H9 (cell line): ENCODE measurements at regions not wholly inside any gene's neighbourhood (a gene's known extent, or its start where the extent isn't known, plus 50 kb on each side); places are given as distances from the start of the nearest gene placed in this dataset.

Experiments used
- DNase-seq: peaks from one replicate; pipeline ENCODE4 v3.0.0-alpha.2; 2017
- H2AFZ ChIP-seq: one replicate; pipeline ENCODE4 v1.6.1; 2013; ENCODE audit warnings: mild to moderate bottlenecking, low read length, control low read depth, moderate library complexity
- H2AK5ac ChIP-seq: 2 replicates; pipeline ENCODE4 v1.6.1; 2013; ENCODE audit warnings: low read length, control low read depth, mixed read lengths; ENCODE audit not compliant: insufficient read length
- H2BK120ac ChIP-seq: one replicate; pipeline ENCODE4 v1.6.1; 2013; ENCODE audit warnings: low read depth, mild to moderate bottlenecking, low read length, control low read depth, inconsistent platforms; ENCODE audit not compliant: poor library complexity, severe bottlenecking
- H2BK12ac ChIP-seq: 2 replicates; pipeline ENCODE4 v1.6.1; 2013; ENCODE audit warnings: low read length, control low read depth, mixed read lengths, low read depth; ENCODE audit not compliant: insufficient read length
- H2BK15ac ChIP-seq: 2 replicates; pipeline ENCODE4 v1.6.1; 2013; ENCODE audit warnings: low read depth, low read length, control low read depth
- H2BK20ac ChIP-seq: one replicate; pipeline ENCODE4 v1.6.1; 2013; ENCODE audit warnings: low read depth, mild to moderate bottlenecking, low read length, control low read depth, inconsistent platforms; ENCODE audit not compliant: poor library complexity, severe bottlenecking
- H2BK5ac ChIP-seq: 2 replicates; pipeline ENCODE4 v1.6.1; 2013; ENCODE audit warnings: low read length, control low read depth, mixed read lengths; ENCODE audit not compliant: insufficient read length
- H3K14ac ChIP-seq: 2 replicates; pipeline ENCODE4 v1.6.1; 2013; ENCODE audit warnings: low read length, control low read depth; ENCODE audit not compliant: insufficient read depth
- H3K18ac ChIP-seq: 2 replicates; pipeline ENCODE4 v1.6.1; 2013; ENCODE audit warnings: low read depth, mild to moderate bottlenecking, mixed read lengths, low read length, control low read depth; ENCODE audit not compliant: insufficient read length
- H3K23ac ChIP-seq: 2 replicates; pipeline ENCODE4 v1.6.1; 2013; ENCODE audit warnings: low read length, control low read depth, mixed read lengths, low read depth; ENCODE audit not compliant: insufficient read length
- H3K23me2 ChIP-seq: 2 replicates; pipeline ENCODE4 v1.6.1; 2013; ENCODE audit warnings: low read depth, mild to moderate bottlenecking, mixed read lengths, low read length, control low read depth; ENCODE audit not compliant: insufficient read length, poor library complexity, severe bottlenecking
- H3K27ac ChIP-seq: 2 replicates; pipeline ENCODE4 v1.5.1; 2013; ENCODE audit warnings: low read length, control low read depth, mixed read lengths, low read depth; ENCODE audit not compliant: insufficient read length
- H3K27me3 ChIP-seq: 2 replicates; pipeline ENCODE4 v1.6.1; 2013; ENCODE audit warnings: low read length, control low read depth, inconsistent platforms; ENCODE audit not compliant: insufficient read depth
- H3K4ac ChIP-seq: 2 replicates; pipeline ENCODE4 v1.6.1; 2013; ENCODE audit warnings: low read depth, mild to moderate bottlenecking, control low read depth, inconsistent platforms, low read length, moderate library complexity
- H3K4me1 ChIP-seq: 2 replicates; pipeline ENCODE4 v1.6.1; 2013; ENCODE audit warnings: low read length, control low read depth, inconsistent platforms; ENCODE audit not compliant: insufficient read depth
- H3K4me2 ChIP-seq: 2 replicates; pipeline ENCODE4 v1.6.1; 2013; ENCODE audit warnings: low read length, control low read depth, mixed read lengths; ENCODE audit not compliant: insufficient read length, insufficient read depth
- H3K56ac ChIP-seq: 2 replicates; pipeline ENCODE4 v1.6.1; 2013; ENCODE audit warnings: low read depth, mild to moderate bottlenecking, mixed read lengths, low read length, control low read depth; ENCODE audit not compliant: insufficient read length
- H3K79me1 ChIP-seq: 2 replicates; pipeline ENCODE4 v1.6.1; 2013; ENCODE audit warnings: low read depth, mild to moderate bottlenecking, moderate library complexity, low read length, control low read depth, inconsistent platforms; ENCODE audit not compliant: insufficient read depth, poor library complexity, severe bottlenecking
- H3K79me2 ChIP-seq: 2 replicates; pipeline ENCODE4 v1.6.1; 2013; ENCODE audit warnings: low read length, control low read depth, inconsistent platforms; ENCODE audit not compliant: insufficient read depth
- H3K9ac ChIP-seq: 2 replicates; pipeline ENCODE4 v1.6.1; 2013; ENCODE audit warnings: low read length, control low read depth, mixed read lengths; ENCODE audit not compliant: insufficient read length; ENCODE audit errors: extremely low read depth
- H3K9me3 ChIP-seq: one replicate; pipeline ENCODE4 v1.6.1; 2013; ENCODE audit warnings: low read depth, low read length, inconsistent platforms; ENCODE audit not compliant: control insufficient read depth
- H3T11ph ChIP-seq: one replicate; pipeline ENCODE4 v1.6.1; 2013; ENCODE audit warnings: mild to moderate bottlenecking, low read length, control low read depth, inconsistent platforms
- H4K20me1 ChIP-seq: one replicate; pipeline ENCODE4 v1.6.1; 2013; ENCODE audit not compliant: control insufficient read depth, insufficient read length, insufficient read depth
- H4K5ac ChIP-seq: 2 replicates; pipeline ENCODE4 v1.6.1; 2013; ENCODE audit warnings: low read depth, mild to moderate bottlenecking, mixed read lengths, low read length, control low read depth; ENCODE audit not compliant: insufficient read length
- H4K8ac ChIP-seq: replicated peaks from 2 replicates; pipeline ENCODE4 v1.6.1; 2013; ENCODE audit warnings: low read length, control low read depth, mixed read lengths, low read depth; ENCODE audit not compliant: insufficient read length
- H4K91ac ChIP-seq: 2 replicates; pipeline ENCODE4 v1.6.1; 2013; ENCODE audit warnings: low read depth, mild to moderate bottlenecking, moderate library complexity, mixed read lengths, low read length, control low read depth; ENCODE audit not compliant: insufficient read length
- H3K27ac Mint-ChIP-seq, 3 experiments: 2 replicates in 2 of 3; 3 replicates in 1 of 3; pipeline ENCODE4 v1.8.0; 2020 to 2021; ENCODE audit warnings: mixed read lengths in 3 of 3, mild to moderate bottlenecking in 1 of 3, moderate library complexity in 1 of 3
- H3K27me3 Mint-ChIP-seq: 2 replicates; pipeline ENCODE4 v1.8.0; 2021; ENCODE audit warnings: low read depth, mild to moderate bottlenecking, moderate library complexity, mixed read lengths
- H3K36me3 Mint-ChIP-seq, 3 experiments: 2 replicates in 2 of 3; 3 replicates in 1 of 3; pipeline ENCODE4 v1.8.0; 2020 to 2021; ENCODE audit warnings: low read depth in 3 of 3, mixed read lengths in 3 of 3; ENCODE audit not compliant: insufficient read depth in 1 of 3
- H3K4me1 Mint-ChIP-seq, 2 experiments: 2 replicates each; pipeline ENCODE4 v1.8.0; 2020; ENCODE audit warnings: mixed read lengths in 2 of 2
- H3K4me3 Mint-ChIP-seq, 2 experiments: 2 replicates in 1 of 2; 3 replicates in 1 of 2; pipeline ENCODE4 v1.8.0; 2020 to 2021; ENCODE audit warnings: mild to moderate bottlenecking in 2 of 2, mixed read lengths in 2 of 2, moderate library complexity in 1 of 2
- H3K9me3 Mint-ChIP-seq, 2 experiments: 2 replicates in 1 of 2; 3 replicates in 1 of 2; pipeline ENCODE4 v1.8.0; 2020; ENCODE audit warnings: mild to moderate bottlenecking in 2 of 2, mixed read lengths in 2 of 2, moderate library complexity in 1 of 2
- WGBS: extraction: QIAGEN DNeasy Blood & Tissue Kit; methylation state at CpG from one replicate; pipeline ENCODE4 v1.1.7; 2013; ENCODE audit warnings: missing lambda C conversion rate, low lambda C conversion rate, mixed read lengths; ENCODE audit not compliant: insufficient read length; ENCODE audit errors: extremely low coverage; 5-methylcytosine and 5-hydroxymethylcytosine counted together
- TF ChIP-seq, protein P1 (sequence below): fragments of 200-600 bp; sonication (generic); conservative IDR thresholded peaks from 3 replicates; pipeline ENCODE4 v1.8.0; 2021; ENCODE audit warnings: antibody characterized with exemption, mild to moderate bottlenecking

DNA sequence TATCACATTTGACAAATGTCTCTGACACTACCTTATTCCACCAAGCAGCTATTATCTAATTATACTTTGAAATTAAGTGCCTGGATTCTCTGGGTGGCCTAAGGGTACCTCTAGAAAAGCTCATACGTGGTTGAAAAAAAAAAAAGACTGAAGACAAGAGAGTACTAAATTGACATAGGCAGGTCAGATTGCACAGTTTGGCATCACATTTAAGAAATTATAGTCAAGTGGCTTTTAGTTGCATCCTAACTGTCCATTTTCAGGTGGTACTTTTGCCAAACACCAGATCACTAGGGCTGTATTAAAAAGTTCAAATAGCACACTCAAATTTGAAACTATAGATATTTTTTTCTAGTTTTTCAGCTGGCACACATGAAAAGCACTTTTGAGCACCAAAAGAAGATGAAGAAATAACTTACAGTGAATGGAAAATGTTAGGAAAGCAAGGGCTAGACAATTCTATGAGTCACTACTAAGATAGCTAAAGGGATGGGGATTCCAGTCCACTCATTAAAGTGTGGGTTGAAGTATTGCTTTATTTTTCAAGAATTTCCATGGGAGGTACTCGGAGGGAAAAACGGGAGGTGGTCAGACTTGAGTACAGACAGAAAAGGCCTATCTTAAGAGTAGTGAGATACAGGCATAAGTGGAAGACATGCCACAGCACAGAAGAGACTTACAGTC lies 106.5 kb upstream of the COL5A2 start:
- Histone ChIP-seq H3K23ac (no peak overlapping the region), H3K27me3 (no peaks in the 10 kb centered on the region), H4K5ac (no peak overlapping the region), H3K14ac (no peak overlapping the region), H3K9ac (no peak overlapping the region), H4K20me1 (no peaks in the 10 kb centered on the region), H2BK120ac (no peak overlapping the region), H3K23me2 (no peaks in the 10 kb centered on the region), H2BK15ac (no peak overlapping the region), H3K56ac (no peak overlapping the region), H3K79me2 (no peaks in the 10 kb centered on the region), H3K79me1 (no peaks in the 10 kb centered on the region), H2BK5ac (no peak overlapping the region), H2AFZ (no peak overlapping the region), H2BK20ac (no peak overlapping the region), H3K18ac (no peak overlapping the region), H2BK12ac (no peak overlapping the region), H3K27ac (no peak overlapping the region), H3K4me1 (no peaks in the 10 kb centered on the region), H3K9me3 (no peaks in the 10 kb centered on the region), H3K4me2 (no peak overlapping the region), H2AK5ac (no peak overlapping the region), H3T11ph (no peak overlapping the region), H4K8ac (no peak overlapping the region), H4K91ac (no peak overlapping the region), H3K4ac (no peak overlapping the region)
- no CpG with 5 or more reads among the region's 3 CpGs for WGBS
- Mint-ChIP-seq H3K27ac (peak overlapping the region in 1 of 3 experiments; percentile 9; a peak in 2 of 7 replicates), H3K36me3 (no peaks in the 10 kb centered on the region; a peak in 1 of 7 replicates), H3K27me3 (no peaks in the 10 kb centered on the region), H3K4me1 (peaks cover 9 to 14% of the 10 kb centered on the region in 2 experiments), H3K4me3 (no peak overlapping the region), H3K9me3 (peaks cover 0 to 3% of the 10 kb centered on the region in 2 experiments; a peak in 1 of 5 replicates)
- TF ChIP-seq, protein P1, sequence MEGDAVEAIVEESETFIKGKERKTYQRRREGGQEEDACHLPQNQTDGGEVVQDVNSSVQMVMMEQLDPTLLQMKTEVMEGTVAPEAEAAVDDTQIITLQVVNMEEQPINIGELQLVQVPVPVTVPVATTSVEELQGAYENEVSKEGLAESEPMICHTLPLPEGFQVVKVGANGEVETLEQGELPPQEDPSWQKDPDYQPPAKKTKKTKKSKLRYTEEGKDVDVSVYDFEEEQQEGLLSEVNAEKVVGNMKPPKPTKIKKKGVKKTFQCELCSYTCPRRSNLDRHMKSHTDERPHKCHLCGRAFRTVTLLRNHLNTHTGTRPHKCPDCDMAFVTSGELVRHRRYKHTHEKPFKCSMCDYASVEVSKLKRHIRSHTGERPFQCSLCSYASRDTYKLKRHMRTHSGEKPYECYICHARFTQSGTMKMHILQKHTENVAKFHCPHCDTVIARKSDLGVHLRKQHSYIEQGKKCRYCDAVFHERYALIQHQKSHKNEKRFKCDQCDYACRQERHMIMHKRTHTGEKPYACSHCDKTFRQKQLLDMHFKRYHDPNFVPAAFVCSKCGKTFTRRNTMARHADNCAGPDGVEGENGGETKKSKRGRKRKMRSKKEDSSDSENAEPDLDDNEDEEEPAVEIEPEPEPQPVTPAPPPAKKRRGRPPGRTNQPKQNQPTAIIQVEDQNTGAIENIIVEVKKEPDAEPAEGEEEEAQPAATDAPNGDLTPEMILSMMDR: no peak
- DNase-seq: no peak
